GM18861 (cell line): ENCODE measurements at regions not wholly inside any gene's neighbourhood (a gene's known extent, or its start where the extent isn't known, plus 50 kb on each side); places are given as distances from the start of the nearest gene placed in this dataset.

Source experiments
- ATAC-seq: cut with Tn5 transposase; IDR thresholded peaks from one replicate; pipeline ENCODE4 v1.9.1; 2021; ENCODE audit not compliant: unreplicated experiment

- ATAC-seq, result no peak
Measured at GRCh38 chr16:82567175-82567574, 59.6 kb upstream of the CDH13 start.

GRCh38 chr16:82563401-82563800 is 63.4 kb upstream of the CDH13 start:
- no peak for ATAC-seq

GRCh38 chr16:82562183-82562683 is 64.5 kb upstream of the CDH13 start:
- ATAC-seq, result no peak

- no peak for ATAC-seq
Measured at GRCh38 chr16:82560805-82561325, 65.9 kb upstream of the CDH13 start.

GRCh38 chr16:82544378-82545160 is 82.2 kb upstream of the CDH13 start:
- no peak for ATAC-seq

GRCh38 chr16:82542714-82543113 is 84.1 kb upstream of the CDH13 start:
- no peak for ATAC-seq

- no peak for ATAC-seq
Measured at GRCh38 chr16:82541103-82541502, 85.7 kb upstream of the CDH13 start.

- ATAC-seq, result no peak
Measured at GRCh38 chr16:82535764-82536163, 91.0 kb upstream of the CDH13 start.

GRCh38 chr16:82535262-82535661 is 91.5 kb upstream of the CDH13 start:
- ATAC-seq, result no peak

GRCh38 chr16:82533189-82533588 is 93.6 kb upstream of the CDH13 start:
- ATAC-seq, result no peak

- ATAC-seq, result no peak
Measured at GRCh38 chr16:82530883-82531282, 95.9 kb upstream of the CDH13 start.

- ATAC-seq, result no peak
Measured at GRCh38 chr16:82527101-82527500, 99.7 kb upstream of the CDH13 start.

GRCh38 chr16:82524976-82525375 is 101.8 kb upstream of the CDH13 start:
- ATAC-seq, result no peak

GRCh38 chr16:82523815-82524214 is 103.0 kb upstream of the CDH13 start:
- no peak for ATAC-seq

- no peak for ATAC-seq
Measured at GRCh38 chr16:82522026-82522425, 104.7 kb upstream of the CDH13 start.

GRCh38 chr16:82518811-82519210 is 108.0 kb upstream of the CDH13 start:
- ATAC-seq, result no peak

GRCh38 chr16:82514262-82514661 is 112.5 kb upstream of the CDH13 start:
- ATAC-seq, result no peak

- no peak for ATAC-seq
Measured at GRCh38 chr16:82510789-82511305, 115.9 kb upstream of the CDH13 start.

- no peak for ATAC-seq
Measured at GRCh38 chr16:82509691-82510430, 116.9 kb upstream of the CDH13 start.

GRCh38 chr16:82506692-82507670 is 119.8 kb upstream of the CDH13 start:
- no peak for ATAC-seq

GRCh38 chr16:82504836-82505235 is 121.9 kb upstream of the CDH13 start:
- no peak for ATAC-seq
